GM23338 (cell line): ENCODE measurements at regions not wholly inside any gene's neighbourhood (a gene's known extent, or its start where the extent isn't known, plus 50 kb on each side); places are given as distances from the start of the nearest gene placed in this dataset.

Source experiments
- CREB1 ChIP-seq: fragments of 250-450 bp; sonication (Bioruptor Pico); IDR thresholded peaks from 2 replicates; pipeline ENCODE4 v1.5.0; 2020; ENCODE audit warnings: low read depth, mild to moderate bottlenecking, moderate library complexity
- CTCF ChIP-seq, 2 experiments: fragments of 200-600 bp in 1 of 2; sonication (generic) in 1 of 2; conservative IDR thresholded peaks; 2 replicates each; pipeline versions ENCODE4 v1.5.1 to v1.6.1; 2016 to 2017; ENCODE audit warnings: antibody characterized with exemption in 2 of 2, low read depth in 2 of 2, mild to moderate bottlenecking in 2 of 2, moderate library complexity in 1 of 2
- ETS1 ChIP-seq: IDR thresholded peaks from 2 replicates; pipeline ENCODE4 v1.6.1; 2016; ENCODE audit warnings: antibody characterized with exemption
- EZH2 ChIP-seq: fragments of 200-600 bp; sonication (generic); IDR thresholded peaks from one replicate; pipeline ENCODE4 v1.8.0; 2017; ENCODE audit warnings: antibody characterized with exemption, mild to moderate bottlenecking, low read depth; ENCODE audit not compliant: unreplicated experiment
- EZH2phosphoT487 ChIP-seq: fragments of 200-600 bp; sonication (generic); IDR thresholded peaks from one replicate; pipeline ENCODE4 v1.8.1; 2018; ENCODE audit warnings: antibody characterized with exemption; ENCODE audit not compliant: unreplicated experiment
- POLR2AphosphoS5 ChIP-seq: IDR thresholded peaks from 2 replicates; pipeline ENCODE4 v1.6.1; 2016; ENCODE audit warnings: antibody characterized with exemption, low read depth

DNA sequence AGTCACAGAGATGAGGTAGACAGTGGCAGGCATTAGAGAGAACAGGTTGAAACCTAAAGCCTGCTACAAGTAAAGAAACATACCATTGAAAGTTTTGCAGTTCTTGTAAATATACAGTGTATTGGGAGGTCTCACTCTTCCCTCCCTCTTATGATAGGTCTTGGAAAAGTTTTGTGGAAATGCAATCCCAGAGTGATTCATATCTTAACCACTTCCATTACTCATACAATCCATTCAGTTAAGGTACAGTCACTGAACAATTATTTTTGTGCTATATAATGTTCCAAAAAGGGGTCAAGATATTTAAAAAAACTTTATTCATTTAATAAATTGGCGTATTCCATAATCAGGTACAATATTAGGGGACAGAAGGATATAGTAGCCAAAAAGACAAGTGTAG is 737.7 kb upstream of the ALCAM start:
- TF ChIP-seq CTCF (conservative IDR thresholded peaks at IDR 0.05; ENCODE audit: low read depth in 2 of 2) (no peak), CREB1 (CRISPR knock-in tag) (no peak), POLR2AphosphoS5 (no peak), EZH2phosphoT487 (no peak), EZH2 (no peak), ETS1 (no peak)
